Neural progenitor cell (in vitro differentiated cells): ENCODE measurements at regions not wholly inside any gene's neighbourhood (a gene's known extent, or its start where the extent isn't known, plus 50 kb on each side); places are given as distances from the start of the nearest gene placed in this dataset.

Experiments
- DNase-seq: peaks from one replicate; pipeline ENCODE4 v3.0.0-alpha.2; 2016; ENCODE audit warnings: low spot score
- H2AFZ ChIP-seq: fragments of 200-600 bp; sonication (generic); replicated peaks from 2 replicates; pipeline ENCODE4 v1.6.1; 2016; ENCODE audit warnings: antibody characterized with exemption
- H3F3A ChIP-seq: fragments of 200-600 bp; sonication (generic); 2 replicates; pipeline ENCODE4 v1.6.1; 2016; ENCODE audit warnings: antibody characterized with exemption, low read depth
- H3K27ac ChIP-seq: fragments of 200-600 bp; sonication (generic); 2 replicates; pipeline ENCODE4 v1.5.1; 2016; ENCODE audit warnings: mild to moderate bottlenecking
- H3K27me3 ChIP-seq: fragments of 200-600 bp; sonication (generic); 2 replicates; pipeline ENCODE4 v1.6.1; 2016; ENCODE audit warnings: mild to moderate bottlenecking, moderate library complexity
- H3K36me3 ChIP-seq: fragments of 200-600 bp; sonication (generic); 2 replicates; pipeline ENCODE4 v1.5.1; 2016
- H3K4me1 ChIP-seq: fragments of 200-600 bp; sonication (generic); 2 replicates; pipeline ENCODE4 v1.6.1; 2016; ENCODE audit warnings: mixed run types
- H3K4me2 ChIP-seq: fragments of 200-600 bp; sonication (generic); 2 replicates; pipeline ENCODE4 v1.6.1; 2016
- H3K4me3 ChIP-seq: fragments of 200-600 bp; sonication (generic); 2 replicates; pipeline ENCODE4 v1.5.1; 2016
- H3K79me2 ChIP-seq: fragments of 200-600 bp; sonication (generic); 2 replicates; pipeline ENCODE4 v1.6.1; 2016; ENCODE audit warnings: low read depth
- H3K9ac ChIP-seq: fragments of 200-600 bp; sonication (generic); 2 replicates; pipeline ENCODE4 v1.6.1; 2016
- H3K9me3 ChIP-seq: fragments of 200-600 bp; sonication (generic); 2 replicates; pipeline ENCODE4 v1.5.1; 2016; ENCODE audit warnings: low read depth
- H4K20me1 ChIP-seq: fragments of 200-600 bp; sonication (generic); 2 replicates; pipeline ENCODE4 v1.6.1; 2016; ENCODE audit warnings: low read depth
- H3K27ac Mint-ChIP-seq: 3 replicates; pipeline ENCODE4 v1.8.0; 2021; ENCODE audit warnings: mixed read lengths
- H3K27me3 Mint-ChIP-seq: 2 replicates; pipeline ENCODE4 v1.8.0; 2022; ENCODE audit warnings: low read depth, mild to moderate bottlenecking, inconsistent platforms, moderate library complexity, mixed read lengths; ENCODE audit not compliant: insufficient read depth
- H3K36me3 Mint-ChIP-seq: 3 replicates; pipeline ENCODE4 v1.8.0; 2021; ENCODE audit warnings: mixed read lengths
- H3K4me1 Mint-ChIP-seq: 3 replicates; pipeline ENCODE4 v1.8.0; 2021; ENCODE audit warnings: mixed read lengths
- H3K4me3 Mint-ChIP-seq: 3 replicates; pipeline ENCODE4 v1.8.0; 2021; ENCODE audit warnings: mild to moderate bottlenecking, moderate library complexity, mixed read lengths
- H3K9me3 Mint-ChIP-seq: 3 replicates; pipeline ENCODE4 v1.8.0; 2020; ENCODE audit warnings: mixed read lengths
- EZH2 ChIP-seq: fragments of 200-600 bp; sonication (generic); IDR thresholded peaks from 2 replicates; pipeline ENCODE4 v1.6.1; 2017; ENCODE audit warnings: antibody characterized with exemption, mild to moderate bottlenecking, moderate library complexity
- EZH2phosphoT487 ChIP-seq: fragments of 200-600 bp; sonication (generic); IDR thresholded peaks from 2 replicates; pipeline ENCODE4 v1.6.1; 2017; ENCODE audit warnings: antibody characterized with exemption
- TF ChIP-seq, protein P1 (sequence below): fragments of 200-600 bp; sonication (generic); IDR thresholded peaks from 2 replicates; pipeline ENCODE4 v1.5.1; 2017; ENCODE audit warnings: antibody characterized with exemption, mild to moderate bottlenecking

DNA sequence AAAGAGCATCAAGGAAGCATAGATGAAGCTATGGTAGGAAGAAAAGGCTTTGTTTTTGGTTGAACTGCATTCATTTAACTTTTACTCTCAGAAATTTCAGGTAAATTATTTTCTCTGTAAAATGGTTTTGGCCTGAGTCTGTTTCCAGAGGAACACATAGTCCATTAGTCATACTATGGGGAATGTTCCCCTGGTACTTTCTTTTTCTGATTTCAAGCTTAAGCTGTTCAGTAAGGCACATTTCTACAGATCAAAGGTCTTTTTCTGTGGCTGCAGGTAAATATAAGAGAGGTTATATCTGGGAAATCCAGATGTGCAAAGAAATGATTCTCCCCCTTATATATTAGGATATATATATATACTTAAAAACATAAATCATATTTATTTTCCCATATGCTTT lies 1744.4 kb upstream of the ADGRL3 start:
- Mint-ChIP-seq H3K27me3 (no peaks in the 10 kb centered on the region), H3K4me3 (no peak overlapping the region), H3K4me1 (peaks cover 4% of the 10 kb centered on the region), H3K27ac (no peak overlapping the region), H3K9me3 (no peaks in the 10 kb centered on the region), H3K36me3 (no peaks in the 10 kb centered on the region)
- Histone ChIP-seq H3K27ac (no peak overlapping the region), H3K9me3 (no peaks in the 10 kb centered on the region), H3K27me3 (no peaks in the 10 kb centered on the region), H4K20me1 (no peaks in the 10 kb centered on the region), H3K4me3 (no peak overlapping the region), H2AFZ (no peak overlapping the region), H3K4me1 (peaks cover 7% of the 10 kb centered on the region), H3K4me2 (no peak overlapping the region), H3K79me2 (no peaks in the 10 kb centered on the region), H3K9ac (no peak overlapping the region), H3F3A (peaks cover 7% of the 10 kb centered on the region), H3K36me3 (no peaks in the 10 kb centered on the region)
- DNase-seq, result no peak
- TF ChIP-seq, protein P1, sequence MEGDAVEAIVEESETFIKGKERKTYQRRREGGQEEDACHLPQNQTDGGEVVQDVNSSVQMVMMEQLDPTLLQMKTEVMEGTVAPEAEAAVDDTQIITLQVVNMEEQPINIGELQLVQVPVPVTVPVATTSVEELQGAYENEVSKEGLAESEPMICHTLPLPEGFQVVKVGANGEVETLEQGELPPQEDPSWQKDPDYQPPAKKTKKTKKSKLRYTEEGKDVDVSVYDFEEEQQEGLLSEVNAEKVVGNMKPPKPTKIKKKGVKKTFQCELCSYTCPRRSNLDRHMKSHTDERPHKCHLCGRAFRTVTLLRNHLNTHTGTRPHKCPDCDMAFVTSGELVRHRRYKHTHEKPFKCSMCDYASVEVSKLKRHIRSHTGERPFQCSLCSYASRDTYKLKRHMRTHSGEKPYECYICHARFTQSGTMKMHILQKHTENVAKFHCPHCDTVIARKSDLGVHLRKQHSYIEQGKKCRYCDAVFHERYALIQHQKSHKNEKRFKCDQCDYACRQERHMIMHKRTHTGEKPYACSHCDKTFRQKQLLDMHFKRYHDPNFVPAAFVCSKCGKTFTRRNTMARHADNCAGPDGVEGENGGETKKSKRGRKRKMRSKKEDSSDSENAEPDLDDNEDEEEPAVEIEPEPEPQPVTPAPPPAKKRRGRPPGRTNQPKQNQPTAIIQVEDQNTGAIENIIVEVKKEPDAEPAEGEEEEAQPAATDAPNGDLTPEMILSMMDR, result no peak
- TF ChIP-seq EZH2, result no peak
- TF ChIP-seq EZH2phosphoT487, result no peak

- no peak for TF ChIP-seq EZH2
- no peak for TF ChIP-seq EZH2phosphoT487
- TF ChIP-seq, protein P1, result no peak
- peaks cover 7% of the 10 kb centered on the region for H3F3A ChIP-seq
These were observed 1742.5 kb upstream of the ADGRL3 start for GRCh38 chr4:59457576-59457975.

GRCh38 chr4:59484944-59485343 lies 1715.2 kb upstream of the ADGRL3 start:
- peaks cover 11% of the 10 kb centered on the region for H3K9me3 ChIP-seq
- no peaks in the 10 kb centered on the region for H4K20me1 ChIP-seq
- no peaks in the 10 kb centered on the region for H3K27me3 Mint-ChIP-seq
- no peak overlapping the region for H3K9ac ChIP-seq
- no peaks in the 10 kb centered on the region for H3K4me1 Mint-ChIP-seq
- no peak overlapping the region for H3K4me3 Mint-ChIP-seq
- DNase-seq, result no peak
- H3K9me3 Mint-ChIP-seq, result peaks cover 14% of the 10 kb centered on the region
- no peak overlapping the region for H3K27ac Mint-ChIP-seq
- no peak overlapping the region for H3K27ac ChIP-seq
- no peak overlapping the region for H2AFZ ChIP-seq
- H3K4me2 ChIP-seq, result no peak overlapping the region
- H3K4me3 ChIP-seq, result no peak overlapping the region
- H3F3A ChIP-seq, result no peaks in the 10 kb centered on the region
- H3K79me2 ChIP-seq, result no peaks in the 10 kb centered on the region
- no peaks in the 10 kb centered on the region for H3K4me1 ChIP-seq
- TF ChIP-seq EZH2, result no peak
- TF ChIP-seq EZH2phosphoT487, result no peak
- TF ChIP-seq, protein P1, result no peak
- H3K36me3 Mint-ChIP-seq, result no peaks in the 10 kb centered on the region
- H3K36me3 ChIP-seq, result peaks cover 6% of the 10 kb centered on the region
- no peaks in the 10 kb centered on the region for H3K27me3 ChIP-seq

More at GRCh38 chr4:59457576-59457975, 1742.5 kb upstream of the ADGRL3 start:
- no peaks in the 10 kb centered on the region for H4K20me1 ChIP-seq
- H3K27me3 ChIP-seq, result no peaks in the 10 kb centered on the region
- Mint-ChIP-seq H3K9me3 (no peaks in the 10 kb centered on the region), H3K4me3 (no peak overlapping the region), H3K36me3 (no peaks in the 10 kb centered on the region), H3K27me3 (no peaks in the 10 kb centered on the region), H3K27ac (peak overlapping the region; percentile 62), H3K4me1 (peaks cover 4% of the 10 kb centered on the region)
- no peak overlapping the region for H3K4me2 ChIP-seq
- H3K9ac ChIP-seq, result no peak overlapping the region
- H3K79me2 ChIP-seq, result no peaks in the 10 kb centered on the region
- no peak overlapping the region for H3K4me3 ChIP-seq
- H3K9me3 ChIP-seq, result no peaks in the 10 kb centered on the region
- H3K36me3 ChIP-seq, result no peaks in the 10 kb centered on the region
- H2AFZ ChIP-seq, result peak overlapping the region; percentile 80
- peaks cover 7% of the 10 kb centered on the region for H3K4me1 ChIP-seq
- DNase-seq, result peak; percentile 57
- H3K27ac ChIP-seq, result no peak overlapping the region
